ENCODE measurements at regions not wholly inside any gene's neighbourhood (a gene's known extent, or its start where the extent isn't known, plus 50 kb on each side); places are given as distances from the start of the nearest gene placed in this dataset.
A peak's percentile ranks its signal among the peaks of the same experiment; 100 is the strongest.

DNA sequence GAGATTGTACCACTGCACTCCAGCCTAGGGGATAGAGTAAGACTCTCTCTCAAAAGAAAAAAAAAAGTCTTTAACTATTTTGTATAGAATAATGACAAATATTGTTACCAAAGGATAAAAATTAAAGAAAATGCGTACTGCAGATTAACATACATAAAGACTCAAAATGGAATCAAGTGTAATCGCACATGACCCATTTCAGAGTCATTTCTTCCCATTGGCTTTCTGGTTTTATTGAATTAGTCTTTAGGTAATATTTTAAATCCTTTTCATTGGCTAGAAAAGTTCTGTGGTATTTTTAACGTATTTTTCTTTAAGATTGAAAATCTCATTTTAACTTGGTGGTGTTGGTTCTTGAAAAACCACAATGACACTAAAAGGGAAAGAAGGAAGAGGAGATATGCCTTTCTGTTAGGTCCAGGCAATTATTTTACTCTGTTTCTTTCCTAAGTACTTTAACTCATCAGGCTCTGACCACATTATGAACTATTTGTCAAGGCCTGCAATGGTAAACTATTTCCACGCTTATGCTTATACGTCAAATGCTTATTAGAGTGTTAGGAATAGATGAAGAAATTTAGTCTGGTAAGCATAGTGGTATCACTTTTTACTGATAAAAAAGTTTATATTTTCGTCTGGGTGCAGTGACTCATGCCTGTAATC lies 52.3 kb downstream of the PLEKHG1 start:
- DNase-seq: no peak

GRCh38 chr6:150652848-150653613 lies 53.3 kb downstream of the PLEKHG1 start:
- no peak for DNase-seq

GRCh38 chr6:150654608-150655007 lies 54.9 kb downstream of the PLEKHG1 start:
- DNase-seq: no peak

GRCh38 chr6:150656156-150656555 lies 56.5 kb downstream of the PLEKHG1 start:
- DNase-seq: no peak

- no peak for DNase-seq
Measured at GRCh38 chr6:150658421-150658820, 58.7 kb downstream of the PLEKHG1 start.

GRCh38 chr6:150659046-150659763 lies 59.5 kb downstream of the PLEKHG1 start:
- no peak for DNase-seq

DNA sequence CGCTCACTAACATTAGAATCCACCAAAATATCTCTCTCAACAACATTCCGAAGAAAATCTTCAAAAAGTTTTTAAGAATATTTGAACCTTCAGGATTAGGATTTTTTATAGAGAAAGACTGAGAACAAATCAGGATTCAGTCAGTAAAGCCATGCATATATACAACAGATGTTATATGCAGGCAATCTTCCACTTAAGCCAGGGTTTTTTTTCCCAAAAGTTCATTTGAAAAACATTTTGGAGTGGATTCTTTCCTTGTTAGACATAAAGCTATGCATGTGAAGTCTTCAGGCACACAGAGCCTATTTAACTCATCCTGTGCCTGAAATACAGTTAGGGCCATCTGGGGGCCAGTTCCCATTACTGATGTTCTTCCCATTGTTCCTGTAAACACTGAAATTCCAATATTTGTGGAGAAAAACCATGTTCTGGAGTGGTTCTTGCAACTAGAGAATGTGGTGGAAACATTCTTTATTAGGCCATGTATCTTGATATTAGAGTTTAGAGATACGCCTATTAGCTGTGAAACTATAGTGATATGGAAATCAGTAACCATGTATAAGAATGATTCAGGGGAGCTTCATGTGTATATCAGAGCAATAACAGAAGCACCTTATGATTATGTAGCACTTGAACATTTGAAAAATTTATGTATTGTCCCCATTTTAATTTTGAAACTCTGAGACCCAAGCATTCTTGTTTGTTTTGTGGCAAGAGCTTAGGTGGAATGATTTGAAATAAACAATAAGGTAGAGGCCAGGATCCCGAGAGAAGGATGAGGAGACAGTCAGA lies 61.7 kb downstream of the PLEKHG1 start:
- DNase-seq: no peak

DNA sequence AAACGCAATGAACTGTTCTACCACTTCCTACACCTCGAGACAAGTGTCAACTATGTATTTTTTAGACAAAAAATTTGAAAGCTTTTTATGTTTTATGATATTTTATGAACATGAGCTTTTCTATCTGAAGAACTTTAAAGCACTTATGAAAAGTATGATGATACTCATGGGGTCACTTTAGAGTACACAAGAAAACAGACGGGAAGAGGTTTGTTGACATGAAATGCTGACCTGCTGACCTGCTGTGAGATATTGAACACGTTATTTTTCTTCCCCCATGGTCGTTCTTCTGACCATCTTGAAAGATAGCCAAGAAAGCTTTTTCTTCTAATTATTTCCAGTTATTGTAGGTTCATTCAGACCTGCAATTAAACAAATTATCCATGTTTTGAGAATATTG lies 63.1 kb downstream of the PLEKHG1 start:
- no peak for DNase-seq

GRCh38 chr6:150664091-150664490 lies 64.4 kb downstream of the PLEKHG1 start:
- no peak for DNase-seq

- peak; percentile 47 for DNase-seq
Measured at GRCh38 chr6:150666071-150666470, 66.4 kb downstream of the PLEKHG1 start.

GRCh38 chr6:150667359-150667758 lies 67.7 kb downstream of the PLEKHG1 start:
- no peak for DNase-seq

DNA sequence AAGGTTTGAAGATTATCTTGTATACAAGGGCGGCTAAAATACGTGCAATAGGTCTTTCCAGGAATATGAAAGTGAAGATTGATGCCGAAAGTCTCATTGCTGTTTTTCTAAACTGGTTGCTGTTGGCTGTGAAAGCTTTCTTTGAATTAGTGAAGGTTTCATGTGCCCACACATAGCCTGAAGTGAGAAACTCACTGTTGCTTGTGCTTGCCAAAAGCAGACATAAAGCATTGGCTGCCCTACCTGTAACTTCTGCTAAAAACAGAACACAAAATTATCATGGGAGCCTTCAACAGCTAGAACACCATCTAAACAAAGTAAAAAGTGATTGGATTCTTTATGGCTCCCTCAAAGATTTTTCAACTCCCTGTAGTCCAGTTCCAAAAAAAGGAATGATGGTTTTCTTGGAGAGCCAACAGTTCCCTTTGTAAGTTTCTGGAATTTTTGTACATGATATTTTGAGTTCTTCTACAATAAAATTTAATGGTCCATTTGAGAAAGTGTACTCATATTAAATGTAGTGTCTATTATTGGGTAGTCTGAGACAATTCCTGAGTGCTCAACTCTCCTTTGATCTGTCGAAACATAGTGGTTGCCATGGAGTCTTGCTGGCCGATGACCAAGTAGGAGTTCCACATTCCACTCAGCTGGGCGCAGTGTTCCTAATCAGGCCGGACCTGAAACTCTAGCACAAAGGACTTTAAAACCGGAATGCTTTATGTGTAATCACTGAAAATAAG lies 68.5 kb downstream of the PLEKHG1 start:
- peak; percentile 91 for DNase-seq

- no peak for DNase-seq
Measured at GRCh38 chr6:150668900-150669302, 69.2 kb downstream of the PLEKHG1 start.

DNA sequence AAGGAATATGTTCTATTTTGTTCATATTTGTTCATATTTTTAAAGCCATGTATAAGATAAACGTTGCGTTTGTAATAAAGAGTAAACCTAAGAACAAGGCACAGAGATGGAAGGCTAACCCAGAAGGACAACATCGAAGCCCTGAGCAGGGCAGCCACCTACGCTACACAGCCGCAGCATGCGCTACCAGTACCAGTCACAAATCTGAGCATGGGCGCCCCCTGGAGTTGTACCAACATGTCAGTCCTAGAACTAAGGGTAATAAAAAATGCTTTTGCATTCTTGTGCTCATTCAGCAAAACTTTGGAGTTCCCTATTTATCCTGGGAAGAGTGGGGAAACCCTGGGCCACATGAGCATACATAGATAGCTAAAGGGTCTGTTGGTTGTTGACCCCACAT lies 70.6 kb downstream of the PLEKHG1 start:
- no peak for DNase-seq

DNA sequence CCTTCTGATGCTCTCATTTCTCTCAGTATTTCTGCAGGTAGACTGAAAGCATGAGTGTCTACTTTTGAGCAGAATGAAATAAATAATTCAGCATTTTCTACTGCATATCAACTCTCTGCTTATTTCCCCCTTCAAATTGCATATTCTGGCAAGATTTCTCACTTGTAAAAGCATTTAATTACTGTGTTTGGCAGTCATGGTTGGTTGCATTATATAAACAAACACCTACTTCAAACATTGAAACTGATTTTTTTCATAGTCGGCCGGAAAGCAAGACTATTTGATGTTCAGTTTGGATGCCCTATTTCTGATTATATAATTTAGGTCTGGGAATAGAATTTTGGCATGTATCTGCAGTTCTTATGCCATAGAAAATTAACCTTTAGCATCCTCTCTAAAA lies 73.1 kb downstream of the PLEKHG1 start:
- peak; percentile 80 for DNase-seq

- no peak for DNase-seq
Measured at GRCh38 chr6:150673720-150674346, 74.1 kb downstream of the PLEKHG1 start.

DNA sequence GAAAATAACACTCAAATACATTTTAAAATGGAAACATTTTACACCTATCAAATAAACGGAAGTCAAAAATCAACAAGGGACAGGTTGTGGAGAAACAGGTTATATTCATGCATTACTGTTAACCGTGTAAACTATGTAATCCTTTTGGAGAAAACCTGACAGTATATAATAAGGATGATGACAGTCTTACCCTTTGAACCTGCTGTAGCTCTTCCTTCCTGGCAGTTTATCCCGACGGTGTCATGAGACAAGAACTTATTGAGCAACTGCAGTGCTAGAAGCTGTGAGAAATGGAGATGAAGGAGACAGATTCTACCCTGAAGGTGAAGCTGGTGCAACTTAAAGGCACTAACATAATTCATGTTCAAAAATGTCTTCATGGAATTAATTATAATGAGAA lies 76.7 kb downstream of the PLEKHG1 start:
- no peak for DNase-seq

- DNase-seq: no peak
Measured at GRCh38 chr6:150676772-150677171, 77.1 kb downstream of the PLEKHG1 start.

GRCh38 chr6:150680510-150680909 lies 80.8 kb downstream of the PLEKHG1 start:
- no peak for DNase-seq

GRCh38 chr6:150681578-150682395 lies 82.1 kb downstream of the PLEKHG1 start:
- DNase-seq: peak; percentile 88

GRCh38 chr6:150683320-150683719 lies 83.6 kb downstream of the PLEKHG1 start:
- DNase-seq: no peak

All from DMS79 treated with DMSO at 0.1 percent for 48 hours (cell line).